AG04450 (cell line): ENCODE measurements at regions not wholly inside any gene's neighbourhood (a gene's known extent, or its start where the extent isn't known, plus 50 kb on each side); places are given as distances from the start of the nearest gene placed in this dataset.
"Not testable (repeated sequence)": the region's sequence is repeated elsewhere in the genome, so short reads cannot be mapped to it uniquely, and the experiment has no call there.

ENCODE experiments used
- CTCF ChIA-PET: fragments of 300-600, 350-600 bp; formaldehyde crosslinking; extraction: SDS; loops from one replicate; lab custom pipeline; 2022; ENCODE audit warnings: antibody characterized with exemption, inconsistent platforms; lab: Charles Lee
- POLR2A ChIA-PET: fragments of 350-600 bp; formaldehyde crosslinking; extraction: SDS; loops from one replicate; lab custom pipeline; 2021; ENCODE audit warnings: antibody characterized with exemption, inconsistent platforms; lab: Yijun Ruan, JAX
- DNase-seq: peaks from one replicate; pipeline ENCODE4 v3.0.0-alpha.2; 2011; ENCODE audit warnings: low read depth, low spot score
- H3K27ac ChIP-seq: one replicate; pipeline ENCODE4 v1.5.1; 2012; ENCODE audit warnings: low read depth, low read length, control low read depth
- H3K27me3 ChIP-seq: one replicate; pipeline ENCODE4 v1.6.0; 2012; ENCODE audit warnings: low read length; ENCODE audit not compliant: control insufficient read depth, insufficient read depth
- H3K4me3 ChIP-seq: 2 replicates; pipeline ENCODE4 v1.5.1; 2011; ENCODE audit warnings: mild to moderate bottlenecking, low read depth, low read length, control low read depth
- H3K9me3 ChIP-seq: 2 replicates; pipeline ENCODE4 v1.5.1; 2012; ENCODE audit warnings: low read length; ENCODE audit not compliant: control insufficient read depth, insufficient read depth

- H3K27me3 ChIP-seq, H3K4me3 ChIP-seq, POLR2A ChIA-PET, CTCF ChIA-PET, DNase-seq, H3K27ac ChIP-seq, H3K9me3 ChIP-seq: not testable (repeated sequence)
Observed at GRCh38 chr3:75440986-75441385, 223.1 kb upstream of the FRG2C start.

GRCh38 chr3:75444634-75445033 is 219.5 kb upstream of the FRG2C start:
- DNase-seq, CTCF ChIA-PET, H3K27me3 ChIP-seq, H3K9me3 ChIP-seq, H3K4me3 ChIP-seq, POLR2A ChIA-PET, H3K27ac ChIP-seq: not testable (repeated sequence)

- POLR2A ChIA-PET, H3K27me3 ChIP-seq, H3K9me3 ChIP-seq, CTCF ChIA-PET, DNase-seq, H3K4me3 ChIP-seq, H3K27ac ChIP-seq: not testable (repeated sequence)
Observed at GRCh38 chr3:75445234-75445633, 218.9 kb upstream of the FRG2C start.

- CTCF ChIA-PET, DNase-seq, H3K27me3 ChIP-seq, H3K27ac ChIP-seq, H3K9me3 ChIP-seq, POLR2A ChIA-PET, H3K4me3 ChIP-seq: not testable (repeated sequence)
Observed at GRCh38 chr3:75446948-75447347, 217.2 kb upstream of the FRG2C start.

GRCh38 chr3:75453328-75453727 is 210.8 kb upstream of the FRG2C start:
- POLR2A ChIA-PET, H3K9me3 ChIP-seq, DNase-seq, H3K27ac ChIP-seq, H3K27me3 ChIP-seq, CTCF ChIA-PET, H3K4me3 ChIP-seq: not testable (repeated sequence)

GRCh38 chr3:75453839-75454238 is 210.3 kb upstream of the FRG2C start:
- CTCF ChIA-PET, DNase-seq, H3K9me3 ChIP-seq, H3K4me3 ChIP-seq, H3K27ac ChIP-seq, H3K27me3 ChIP-seq, POLR2A ChIA-PET: not testable (repeated sequence)

GRCh38 chr3:75474530-75474929 is 189.6 kb upstream of the FRG2C start:
- H3K27me3 ChIP-seq, DNase-seq, H3K27ac ChIP-seq, POLR2A ChIA-PET, H3K4me3 ChIP-seq, H3K9me3 ChIP-seq, CTCF ChIA-PET: not testable (repeated sequence)

GRCh38 chr3:75496600-75496999 is 167.5 kb upstream of the FRG2C start:
- H3K27me3 ChIP-seq, POLR2A ChIA-PET, H3K9me3 ChIP-seq, DNase-seq, H3K27ac ChIP-seq, H3K4me3 ChIP-seq, CTCF ChIA-PET: not testable (repeated sequence)

- H3K4me3 ChIP-seq, H3K27me3 ChIP-seq, H3K9me3 ChIP-seq, DNase-seq, POLR2A ChIA-PET, H3K27ac ChIP-seq: not testable (repeated sequence)
- CTCF ChIA-PET = interaction anchor here (0.5 kb wide), 1 partner anchor 130 kb away, joined by 5 read pairs; no protein-coding TSS in a partner anchor
Observed at GRCh38 chr3:75500357-75500756, 163.8 kb upstream of the FRG2C start.

GRCh38 chr3:75502171-75502570 is 162.0 kb upstream of the FRG2C start:
- H3K9me3 ChIP-seq, CTCF ChIA-PET, H3K27ac ChIP-seq, POLR2A ChIA-PET, DNase-seq, H3K27me3 ChIP-seq, H3K4me3 ChIP-seq: not testable (repeated sequence)

- H3K9me3 ChIP-seq, H3K4me3 ChIP-seq, POLR2A ChIA-PET, H3K27me3 ChIP-seq, DNase-seq, H3K27ac ChIP-seq, CTCF ChIA-PET: not testable (repeated sequence)
Observed at GRCh38 chr3:75502769-75503756, 161.1 kb upstream of the FRG2C start.
